Medulla oblongata (tissue), 1 donor: ENCODE measurements at regions not wholly inside any gene's neighbourhood (a gene's known extent, or its start where the extent isn't known, plus 50 kb on each side); places are given as distances from the start of the nearest gene placed in this dataset.

Experiments used
- DNase-seq: peaks from one replicate; pipeline ENCODE4 v3.0.0-alpha.2; 2015; ENCODE audit errors: extremely low spot score

- no peak for DNase-seq
These were observed 206.8 kb downstream of the LPIN1 start for GRCh38 chr2:11953258-11953657.

GRCh38 chr2:11955314-11955713, 208.9 kb downstream of the LPIN1 start:
- no peak for DNase-seq

- DNase-seq, result no peak
These were observed 209.5 kb downstream of the LPIN1 start for GRCh38 chr2:11955884-11956291.

GRCh38 chr2:11962707-11963328, 216.4 kb downstream of the LPIN1 start:
- no peak for DNase-seq

- DNase-seq, result no peak
These were observed 217.5 kb downstream of the LPIN1 start for GRCh38 chr2:11963966-11964365.

- DNase-seq, result no peak
These were observed 221.6 kb downstream of the LPIN1 start for GRCh38 chr2:11967946-11968465.

- no peak for DNase-seq
These were observed 222.1 kb downstream of the LPIN1 start for GRCh38 chr2:11968521-11968920.

- DNase-seq, result no peak
These were observed 223.3 kb downstream of the LPIN1 start for GRCh38 chr2:11969774-11970173.

- DNase-seq, result no peak
These were observed 228.1 kb downstream of the LPIN1 start for GRCh38 chr2:11974573-11974972.

GRCh38 chr2:11975373-11975772, 228.9 kb downstream of the LPIN1 start:
- DNase-seq, result no peak

GRCh38 chr2:11976073-11976472, 229.6 kb downstream of the LPIN1 start:
- DNase-seq, result no peak

- DNase-seq, result no peak
These were observed 231.5 kb downstream of the LPIN1 start for GRCh38 chr2:11977766-11978524.

GRCh38 chr2:11980809-11981208, 234.4 kb downstream of the LPIN1 start:
- no peak for DNase-seq

GRCh38 chr2:11983401-11983800, 237.0 kb downstream of the LPIN1 start:
- DNase-seq, result no peak

- peak; percentile 23 for DNase-seq
These were observed 237.4 kb downstream of the LPIN1 start for GRCh38 chr2:11983870-11984269.

- no peak for DNase-seq
These were observed 238.1 kb downstream of the LPIN1 start for GRCh38 chr2:11984316-11985158.

GRCh38 chr2:11985817-11986566, 239.6 kb downstream of the LPIN1 start:
- no peak for DNase-seq

GRCh38 chr2:11987151-11987550, 240.7 kb downstream of the LPIN1 start:
- no peak for DNase-seq

- no peak for DNase-seq
These were observed 242.4 kb downstream of the LPIN1 start for GRCh38 chr2:11988691-11989353.

GRCh38 chr2:11989354-11989703, 242.9 kb downstream of the LPIN1 start:
- no peak for DNase-seq

- DNase-seq, result no peak
These were observed 244.1 kb downstream of the LPIN1 start for GRCh38 chr2:11990576-11990975.
